GM19193 (cell line): ENCODE measurements at regions not wholly inside any gene's neighbourhood (a gene's known extent, or its start where the extent isn't known, plus 50 kb on each side); places are given as distances from the start of the nearest gene placed in this dataset.

Experiments
- POLR2A ChIP-seq: IDR thresholded peaks from 4 replicates; pipeline ENCODE4 v1.6.1; 2011; ENCODE audit not compliant: insufficient read depth, insufficient read length; ENCODE audit errors: extremely low read depth

DNA sequence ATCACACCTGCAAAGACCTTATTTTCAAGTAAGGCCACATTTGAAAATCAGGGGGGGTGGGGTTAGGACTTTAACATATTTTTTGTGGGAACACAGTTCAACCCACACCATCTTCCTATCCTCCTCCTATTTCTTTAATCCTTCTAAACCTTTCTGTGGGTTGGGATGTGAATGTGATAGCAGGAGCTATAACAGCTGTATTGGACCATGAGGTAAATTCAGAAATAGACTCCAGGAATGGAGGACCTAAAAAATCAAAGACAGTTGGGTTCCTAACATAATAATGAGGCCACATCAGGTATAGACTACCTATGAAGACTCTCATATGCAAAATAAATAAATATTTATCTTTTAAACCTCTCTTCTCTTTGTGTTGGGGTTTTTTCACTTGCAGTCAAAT, 451.4 kb downstream of the XYLT1 start:
- TF ChIP-seq POLR2A = no peak

DNA sequence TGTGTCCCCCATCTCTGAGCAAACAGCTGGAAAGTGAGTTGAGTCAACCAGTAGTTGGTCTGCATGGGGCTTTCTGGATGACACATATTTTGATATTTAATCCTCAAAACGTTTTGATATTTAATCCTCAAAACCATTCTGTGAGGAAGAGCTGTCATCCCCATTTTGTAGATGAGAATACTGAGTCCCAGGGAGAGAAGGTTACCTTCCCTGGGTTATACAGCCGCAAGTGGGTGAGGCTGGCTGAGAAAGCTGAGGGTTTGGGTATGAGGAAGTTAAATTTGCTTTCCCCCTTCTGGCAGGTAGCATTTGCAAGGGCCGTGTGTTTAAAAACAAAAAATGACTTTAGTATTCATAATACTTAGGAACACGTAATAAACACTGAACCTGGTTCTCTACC, 447.2 kb downstream of the XYLT1 start:
- TF ChIP-seq POLR2A = no peak

DNA sequence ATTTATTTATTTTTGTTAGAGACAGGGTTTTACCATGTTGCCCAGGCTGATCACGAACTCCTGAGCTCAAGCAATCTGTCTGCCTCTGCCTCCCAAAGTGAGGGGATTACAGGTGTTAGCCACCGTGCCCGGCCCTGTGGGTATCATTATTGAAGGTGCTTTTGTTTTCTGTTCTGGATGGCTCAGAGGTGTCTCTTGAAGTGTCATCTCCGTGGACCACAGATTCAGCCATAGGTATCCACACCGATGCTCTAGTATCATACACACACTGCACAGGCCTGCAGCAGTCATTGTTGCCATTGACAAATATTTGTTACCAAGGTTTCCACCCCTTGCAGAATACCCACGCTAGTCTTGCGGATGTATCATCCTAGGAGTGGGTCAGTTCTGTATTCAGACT, 446.2 kb downstream of the XYLT1 start:
- no peak for TF ChIP-seq POLR2A

DNA sequence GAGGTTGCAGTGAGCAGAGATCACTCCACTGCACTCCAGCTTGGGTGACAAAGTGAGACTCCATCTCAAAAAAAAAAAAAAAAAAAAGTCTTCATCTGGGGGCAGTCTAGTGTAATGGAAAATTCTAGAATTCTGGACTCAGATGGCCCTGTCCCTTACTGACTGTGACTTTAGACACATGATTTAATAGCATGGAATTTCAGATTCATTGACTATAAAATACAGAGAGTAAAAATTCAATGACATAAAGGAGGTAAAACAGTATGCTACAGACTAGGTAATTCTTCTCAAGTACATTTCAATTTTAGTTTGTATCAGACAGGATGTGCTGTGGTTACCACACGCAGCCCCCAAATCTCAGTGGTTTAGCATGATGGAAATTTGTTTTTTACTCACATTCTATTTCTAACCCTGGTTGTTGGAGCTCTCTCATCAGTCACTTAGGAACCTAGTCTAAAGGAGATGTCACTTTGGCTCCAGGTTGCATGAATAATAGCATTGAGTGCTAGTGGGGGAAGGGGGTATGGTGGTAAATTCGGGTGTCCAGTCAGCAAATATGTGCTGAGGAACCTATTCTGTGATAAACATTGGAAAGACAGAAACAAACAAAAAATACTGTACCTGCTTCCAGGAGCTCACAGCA, 444.0 kb downstream of the XYLT1 start:
- no peak for TF ChIP-seq POLR2A

DNA sequence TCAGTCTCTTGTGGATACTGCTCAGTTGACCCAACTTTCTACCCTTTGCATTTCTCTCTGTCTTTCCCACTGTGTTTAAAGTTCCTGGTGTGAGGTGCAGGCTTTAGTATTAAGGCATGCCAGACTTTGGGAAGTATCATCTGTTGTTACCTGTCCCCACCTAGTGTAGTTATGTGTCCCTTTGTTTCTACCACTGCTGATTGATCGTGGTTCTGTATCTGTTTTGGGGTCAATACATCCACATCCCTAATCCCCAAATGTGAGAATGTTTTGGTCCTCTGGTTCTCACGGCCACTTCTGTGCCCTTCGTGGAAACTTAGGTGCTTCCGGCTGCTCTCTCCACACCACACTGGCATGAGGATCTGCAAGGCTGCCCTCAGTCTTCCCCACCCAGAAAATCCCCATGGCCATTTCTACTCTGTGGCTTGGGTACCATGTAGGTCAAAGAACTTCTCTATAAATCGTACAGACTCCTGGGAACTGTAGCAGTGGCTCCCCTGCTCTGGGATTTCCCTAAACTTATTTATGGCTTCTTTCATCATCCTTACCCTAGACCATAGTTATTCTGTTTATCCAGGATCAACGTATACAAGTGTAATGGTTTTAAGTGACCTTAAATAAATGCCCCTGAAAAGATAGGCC, 443.2 kb downstream of the XYLT1 start:
- peak; percentile 18 for TF ChIP-seq POLR2A

DNA sequence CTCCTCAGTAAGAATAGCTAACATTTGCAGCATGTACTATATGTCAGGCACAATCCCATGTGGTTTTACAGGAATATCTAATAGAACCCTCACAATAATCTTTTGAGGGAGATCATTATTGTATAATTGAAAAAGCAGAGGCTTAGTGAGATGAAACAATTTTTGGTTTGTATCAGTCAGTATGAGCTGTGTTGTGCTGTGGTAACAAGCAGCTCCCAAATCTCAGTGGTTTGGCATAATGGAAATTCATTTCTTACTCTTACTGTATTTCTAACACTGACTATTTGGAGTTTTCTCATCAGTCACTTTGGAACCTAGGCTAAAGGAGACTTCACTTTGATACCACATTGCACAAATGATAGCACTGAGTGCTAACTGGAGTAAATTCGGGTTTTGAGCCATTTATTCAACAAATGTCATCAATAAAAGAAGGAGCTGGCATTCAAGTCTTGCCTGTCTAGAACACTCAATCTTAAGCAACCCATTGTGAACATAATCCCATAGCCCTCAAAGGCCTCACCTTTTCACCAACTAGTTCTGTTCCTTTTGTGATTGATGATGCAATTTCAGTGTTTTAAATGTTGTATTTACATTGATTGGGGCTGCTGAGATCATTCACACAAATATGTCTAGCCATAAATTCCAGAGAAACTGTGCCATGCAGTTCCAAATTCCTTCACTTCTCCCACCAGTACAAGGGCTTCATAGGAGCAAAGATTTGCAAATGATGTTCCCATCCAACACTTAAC, 441.0 kb downstream of the XYLT1 start:
- TF ChIP-seq POLR2A = no peak

DNA sequence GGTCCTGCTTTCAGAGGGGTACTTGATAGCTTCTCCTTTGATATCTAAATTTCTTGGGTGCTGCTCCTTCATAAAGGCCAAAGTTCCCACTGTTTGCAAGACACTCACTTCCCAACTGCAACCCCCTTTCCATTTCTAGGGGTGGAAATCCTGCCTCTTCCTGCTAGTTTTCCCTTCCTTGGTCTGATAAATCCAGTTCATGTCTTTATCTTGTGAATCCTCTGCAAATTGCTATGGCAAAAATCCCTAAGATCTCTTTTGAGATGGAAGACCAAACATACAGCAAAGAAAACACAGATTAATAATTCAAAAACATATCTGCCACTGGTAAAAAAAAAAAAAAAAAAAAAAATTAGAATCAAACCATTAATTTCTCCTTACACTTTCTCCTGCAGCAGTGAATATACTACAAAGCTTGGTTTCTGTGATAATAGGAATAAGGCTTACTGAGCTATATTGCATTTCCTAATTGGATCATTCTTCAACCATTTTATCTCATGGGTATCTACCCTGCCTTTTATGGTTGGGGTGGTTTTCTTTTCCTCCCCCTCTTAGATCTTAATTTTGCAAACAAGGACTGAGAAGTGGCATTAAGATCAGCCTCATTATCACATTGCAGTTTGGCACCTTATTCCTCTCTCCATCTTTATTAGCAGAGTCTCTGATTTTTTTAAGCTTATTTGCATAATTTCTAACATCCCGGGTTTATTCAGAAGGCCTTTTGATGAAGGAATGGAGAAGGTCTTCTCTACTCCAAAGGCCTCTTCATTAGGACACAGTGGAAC, 439.1 kb downstream of the XYLT1 start:
- TF ChIP-seq POLR2A = no peak

DNA sequence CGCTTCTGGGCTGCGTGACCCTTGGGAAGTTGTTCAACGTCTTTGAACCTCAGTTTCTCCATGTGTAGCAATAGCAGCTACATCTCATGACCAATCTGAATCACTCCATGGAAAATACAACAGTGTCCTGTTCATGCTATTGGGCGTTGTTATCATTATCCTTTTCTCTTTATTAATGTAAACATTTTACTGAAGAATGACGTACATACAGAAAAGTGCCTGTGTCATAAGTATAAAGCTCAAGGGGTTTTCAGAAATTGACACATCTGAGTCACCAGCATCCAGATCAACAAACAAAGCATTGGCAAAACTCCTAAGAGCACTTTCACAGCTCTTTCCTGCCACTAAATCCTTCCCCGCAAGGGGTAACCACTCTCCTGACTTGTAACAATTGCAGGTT, 438.4 kb downstream of the XYLT1 start:
- no peak for TF ChIP-seq POLR2A

DNA sequence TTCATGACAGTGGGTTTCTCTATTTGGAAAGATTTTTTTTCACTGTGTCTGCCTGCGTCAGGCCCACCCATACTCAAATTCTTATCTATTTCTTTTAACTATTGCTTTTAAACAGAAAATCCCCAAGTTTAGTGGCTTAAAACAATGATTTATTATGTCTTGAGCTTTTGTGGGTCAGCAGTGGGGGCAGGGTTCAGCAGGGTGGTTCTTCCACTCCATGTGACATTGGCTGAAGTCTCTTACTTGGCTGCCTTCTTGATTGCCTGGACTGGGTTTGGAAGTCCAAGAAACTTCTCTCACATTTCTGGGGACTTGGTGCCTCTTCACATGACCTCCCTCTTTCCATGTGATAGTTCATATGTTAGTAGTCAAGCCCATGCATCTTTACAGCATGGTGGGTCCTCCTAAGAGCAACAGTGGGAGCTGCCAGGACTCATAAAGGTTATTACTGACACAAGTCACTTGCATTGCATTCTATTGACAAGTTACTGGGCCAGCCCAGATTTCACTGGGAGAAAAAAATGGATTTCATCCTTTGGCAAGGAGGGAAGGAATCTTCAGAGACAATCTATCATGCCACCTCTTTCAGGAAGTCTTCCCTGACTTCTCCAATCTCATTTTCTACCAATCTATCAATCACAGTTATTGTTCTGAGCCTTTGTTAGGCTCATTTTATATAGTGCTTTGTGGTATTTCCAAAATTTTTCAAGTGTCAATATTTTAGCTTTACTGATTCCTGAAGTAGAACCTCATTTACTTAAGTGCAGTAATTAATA, 436.1 kb downstream of the XYLT1 start:
- TF ChIP-seq POLR2A = no peak

DNA sequence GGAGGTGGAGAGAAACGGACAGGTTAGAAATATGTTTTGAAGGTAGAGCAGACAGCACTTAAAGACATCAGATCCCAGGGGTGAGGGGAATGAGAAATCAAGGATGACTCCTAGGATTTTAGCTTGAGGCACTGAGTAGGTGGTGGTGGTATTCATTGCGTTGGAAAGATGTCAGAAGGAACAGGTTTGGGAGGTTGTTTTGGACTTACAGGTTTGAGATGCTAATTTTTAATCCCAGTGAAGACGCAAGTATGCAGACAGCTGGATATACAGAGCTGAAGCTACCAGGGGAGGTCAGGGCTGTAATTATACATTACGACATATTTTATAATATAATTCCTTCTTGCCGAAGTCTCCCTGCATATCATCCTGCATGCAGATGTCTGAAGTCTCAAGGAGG, 433.3 kb downstream of the XYLT1 start:
- TF ChIP-seq POLR2A = no peak

DNA sequence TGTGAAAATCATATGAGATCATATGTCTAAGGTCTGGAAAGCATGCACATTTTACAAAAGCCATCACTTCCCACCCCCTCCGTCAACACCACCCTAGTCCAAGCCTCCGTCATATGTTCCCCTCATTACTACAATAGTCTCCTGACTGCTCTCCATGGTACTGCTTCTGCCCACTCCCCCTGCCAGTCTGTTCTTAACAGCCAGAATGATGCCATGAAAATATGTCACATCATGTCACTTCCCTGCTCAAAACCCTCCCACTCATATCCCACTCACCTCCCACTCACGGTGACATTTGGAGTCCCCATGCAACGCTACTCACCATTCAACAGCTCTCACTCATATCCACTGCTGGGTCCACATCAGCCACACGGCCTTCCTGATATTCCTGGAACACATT, 432.3 kb downstream of the XYLT1 start:
- TF ChIP-seq POLR2A = no peak

DNA sequence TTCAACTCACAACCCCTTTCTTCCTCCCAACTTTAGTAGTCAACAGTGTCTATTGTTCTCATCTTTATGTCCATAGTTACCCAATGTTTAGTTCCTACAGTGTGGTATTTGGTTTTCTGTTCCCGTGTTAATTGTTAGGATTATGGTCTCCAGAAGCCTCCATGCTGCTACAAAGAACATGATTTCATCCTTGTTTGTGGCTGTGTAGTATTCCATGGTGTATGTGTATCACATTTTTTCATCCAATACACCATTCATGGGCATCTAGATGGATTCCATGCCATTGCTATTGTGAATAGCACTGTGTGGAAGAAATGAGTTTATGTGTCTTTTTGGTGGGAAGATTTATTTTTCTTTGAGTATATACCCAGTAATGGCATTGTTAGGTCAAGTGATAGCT, 420.3 kb downstream of the XYLT1 start:
- no peak for TF ChIP-seq POLR2A
